Transverse colon (tissue), 4 donors: ENCODE measurements at regions not wholly inside any gene's neighbourhood (a gene's known extent, or its start where the extent isn't known, plus 50 kb on each side); places are given as distances from the start of the nearest gene placed in this dataset.
"Not testable (repeated sequence)": the region's sequence is repeated elsewhere in the genome, so short reads cannot be mapped to it uniquely, and the experiment has no call there.

Source experiments
- DNase-seq: peaks from one replicate; pipeline ENCODE4 v3.0.0-alpha.2; 2019
- H3K27ac ChIP-seq, 4 donors: fragments of 200-600 bp; sonication (generic); 2 replicates each; pipeline ENCODE4 v1.5.1; 2016 to 2018; ENCODE audit warnings: inconsistent platforms in 4 of 4
- H3K27me3 ChIP-seq: fragments of 200-600 bp; sonication (generic); 2 replicates; pipeline ENCODE4 v1.5.1; 2017; ENCODE audit warnings: inconsistent platforms
- H3K36me3 ChIP-seq, 4 donors: fragments of 200-600 bp; sonication (generic); 2 replicates each; pipeline ENCODE4 v1.5.1; 2017 to 2019; ENCODE audit warnings: inconsistent platforms in 4 of 4
- H3K4me1 ChIP-seq, 4 donors: fragments of 200-600 bp; sonication (generic); 2 replicates each; pipeline ENCODE4 v1.5.1; 2017 to 2020; ENCODE audit warnings: inconsistent platforms in 4 of 4
- H3K4me3 ChIP-seq, 4 donors: fragments of 200-600 bp; sonication (generic); 1 replicate in 1 of 4; 2 replicates in 3 of 4; pipeline versions ENCODE4 v1.5.1 to v1.6.1; 2017 to 2019; ENCODE audit warnings: inconsistent platforms in 4 of 4
- H3K9me3 ChIP-seq, 2 donors: fragments of 200-600 bp; sonication (generic); 2 replicates each; pipeline ENCODE4 v1.5.1; 2017 to 2019; ENCODE audit warnings: inconsistent platforms in 2 of 2
- CTCF ChIP-seq, 5 experiments: fragments of 200-600 bp in 3 of 5; fragments of 450-650 bp in 2 of 5; sonication (generic) in 3 of 5; IDR thresholded peaks; 1 replicate in 2 of 5; 2 replicates in 3 of 5; pipeline ENCODE4 v1.5.1; 2016 to 2017; ENCODE audit warnings: antibody characterized with exemption in 5 of 5, inconsistent platforms in 3 of 5, mild to moderate bottlenecking in 2 of 5, moderate library complexity in 1 of 5
- EP300 ChIP-seq: sonication (generic); formaldehyde crosslinking; IDR thresholded peaks from one replicate; pipeline ENCODE4 v1.6.1; 2017; ENCODE audit warnings: antibody characterized with exemption, low read depth
- POLR2A ChIP-seq: fragments of 450-650 bp; IDR thresholded peaks from one replicate; pipeline ENCODE4 v1.6.1; 2016; ENCODE audit warnings: antibody characterized with exemption, mild to moderate bottlenecking, moderate library complexity
- POLR2AphosphoS5 ChIP-seq, 3 donors: sonication (generic); formaldehyde crosslinking; IDR thresholded peaks; one replicate each; pipeline ENCODE4 v1.6.1; 2016; ENCODE audit warnings: antibody characterized with exemption in 3 of 3
- WGBS, 2 donors: methylation state at CpG; one replicate each; pipeline ENCODE4 v1.1.5; 2018; ENCODE audit warnings: low coverage in 1 of 2; 5-methylcytosine and 5-hydroxymethylcytosine counted together
- in situ Hi-C, 4 donors: fragments of 200-750 bp; cut with MboI; loops; one replicate each; pipeline versions ENCODE4 v1.15.0 to v1.15.1; 2017; ENCODE audit warnings: low sequenced_read_pairs in 3 of 4, low pct_ligation_motif_present in 1 of 4, low pct_unique_long_range_greater_than_20kb in 1 of 4
- intact Hi-C: fragments of 100-400 bp; cut with DNase I; formaldehyde crosslinking; loops from one replicate; pipeline ENCODE4 v1.15.1; 2023; ENCODE audit warnings: low total_unique reads

GRCh38 chr15:87703327-87704111 is 553.0 kb downstream of the NTRK3 start:
- 80 to 81% methylated on average over 12 to 18 of the region's 18 CpGs for WGBS, 2 donors
- Histone ChIP-seq H3K4me3 (no peak overlapping the region), H3K9me3 (no peaks in the 10 kb centered on the region), H3K27me3 (no peaks in the 10 kb centered on the region), H3K4me1 (no peaks in the 10 kb centered on the region), H3K27ac (no peak overlapping the region), H3K36me3 (no peaks in the 10 kb centered on the region)
- TF ChIP-seq POLR2AphosphoS5 (IDR thresholded peaks at IDR 0.05) (no peak), CTCF (IDR thresholded peaks at IDR 0.05) (no peak), POLR2A (no peak), EP300 (no peak)
- in situ Hi-C loops (no loop called here), intact Hi-C loops (no loop called here)
- no peak for DNase-seq

- Histone ChIP-seq H3K4me1 (no peaks in the 10 kb centered on the region), H3K4me3 (no peak overlapping the region), H3K27me3 (no peaks in the 10 kb centered on the region), H3K27ac (no peak overlapping the region), H3K9me3 (no peaks in the 10 kb centered on the region), H3K36me3 (no peaks in the 10 kb centered on the region)
- DNase-seq: no peak
- intact Hi-C loops: no loop called here
- TF ChIP-seq POLR2AphosphoS5 (IDR thresholded peaks at IDR 0.05): no peak
- TF ChIP-seq CTCF (IDR thresholded peaks at IDR 0.05): no peak
- TF ChIP-seq EP300: no peak
- no peak for TF ChIP-seq POLR2A
- WGBS, 2 donors: 63 to 76% methylated on average over 1 to 4 of the region's 4 CpGs
- in situ Hi-C loops: no loop called here
These were observed 554.3 kb downstream of the NTRK3 start for GRCh38 chr15:87702270-87702669.

GRCh38 chr15:87698467-87698866 is 558.1 kb downstream of the NTRK3 start:
- H3K4me3 ChIP-seq, intact Hi-C loops, H3K27ac ChIP-seq, H3K27me3 ChIP-seq, H3K36me3 ChIP-seq, DNase-seq, H3K9me3 ChIP-seq, H3K4me1 ChIP-seq, in situ Hi-C loops: not testable (repeated sequence)
- WGBS, 2 donors: 81 to 90% methylated on average over 2 of the region's 2 CpGs

GRCh38 chr15:87689716-87690115 is 566.8 kb downstream of the NTRK3 start:
- Histone ChIP-seq H3K4me1 (no peaks in the 10 kb centered on the region), H3K36me3 (no peaks in the 10 kb centered on the region), H3K4me3 (no peak overlapping the region), H3K9me3 (peaks cover 0 to 5% of the 10 kb centered on the region in 2 donors), H3K27ac (no peak overlapping the region), H3K27me3 (no peaks in the 10 kb centered on the region)
- DNase-seq: no peak
- intact Hi-C loops (no loop called here), in situ Hi-C loops (no loop called here)
- 88 to 100% methylated on average over 1 of the region's 1 CpG for WGBS, 2 donors
- TF ChIP-seq CTCF (IDR thresholded peaks at IDR 0.05): no peak
- no peak for TF ChIP-seq EP300
- no peak for TF ChIP-seq POLR2AphosphoS5 (IDR thresholded peaks at IDR 0.05)
- no peak for TF ChIP-seq POLR2A

- Histone ChIP-seq H3K36me3 (no peaks in the 10 kb centered on the region), H3K4me1 (no peaks in the 10 kb centered on the region), H3K4me3 (no peak overlapping the region), H3K27ac (no peak overlapping the region), H3K9me3 (no peaks in the 10 kb centered on the region), H3K27me3 (no peaks in the 10 kb centered on the region)
- TF ChIP-seq CTCF (IDR thresholded peaks at IDR 0.05) (no peak), POLR2AphosphoS5 (IDR thresholded peaks at IDR 0.05) (no peak), POLR2A (no peak), EP300 (no peak)
- intact Hi-C loops: no loop called here
- DNase-seq: no peak
- in situ Hi-C loops: no loop called here
- WGBS, 2 donors: 20 to 84% methylated on average over 1 to 7 of the region's 7 CpGs
These were observed 569.0 kb downstream of the NTRK3 start for GRCh38 chr15:87687523-87687870.
